Stromal cell of bone marrow (primary cell): ENCODE measurements at regions not wholly inside any gene's neighbourhood (a gene's known extent, or its start where the extent isn't known, plus 50 kb on each side); places are given as distances from the start of the nearest gene placed in this dataset.

ENCODE experiments used
- DNase-seq: peaks from one replicate; pipeline ENCODE4 v3.0.0-alpha.2; 2012; ENCODE audit warnings: low read depth

GRCh38 chr12:88996200-88996788, 356.0 kb downstream of the DUSP6 start:
- DNase-seq, result no peak

GRCh38 chr12:88994971-88995370, 357.3 kb downstream of the DUSP6 start:
- DNase-seq, result no peak

GRCh38 chr12:88994537-88994936, 357.8 kb downstream of the DUSP6 start:
- no peak for DNase-seq

GRCh38 chr12:88993651-88994050, 358.6 kb downstream of the DUSP6 start:
- peak; percentile 61 for DNase-seq

- DNase-seq, result no peak
Measured at GRCh38 chr12:88986056-88986455, 366.2 kb downstream of the DUSP6 start.

GRCh38 chr12:88985631-88986030, 366.7 kb downstream of the DUSP6 start:
- no peak for DNase-seq

GRCh38 chr12:88985011-88985410, 367.3 kb downstream of the DUSP6 start:
- no peak for DNase-seq

- DNase-seq, result no peak
Measured at GRCh38 chr12:88982694-88983093, 369.6 kb downstream of the DUSP6 start.

GRCh38 chr12:88977115-88977514, 375.2 kb downstream of the DUSP6 start:
- DNase-seq, result no peak

GRCh38 chr12:88973998-88974397, 378.3 kb downstream of the DUSP6 start:
- DNase-seq, result no peak

GRCh38 chr12:88970740-88971139, 381.6 kb downstream of the DUSP6 start:
- no peak for DNase-seq

- no peak for DNase-seq
Measured at GRCh38 chr12:88969127-88969526, 383.2 kb downstream of the DUSP6 start.

- DNase-seq, result no peak
Measured at GRCh38 chr12:88960213-88960878, 380.1 kb upstream of the KITLG start.

GRCh38 chr12:88958946-88959345, 378.7 kb upstream of the KITLG start:
- no peak for DNase-seq

- no peak for DNase-seq
Measured at GRCh38 chr12:88958153-88958552, 377.9 kb upstream of the KITLG start.

GRCh38 chr12:88957358-88957757, 377.1 kb upstream of the KITLG start:
- DNase-seq, result no peak

- no peak for DNase-seq
Measured at GRCh38 chr12:88955531-88955930, 375.3 kb upstream of the KITLG start.

- DNase-seq, result no peak
Measured at GRCh38 chr12:88953029-88953586, 372.8 kb upstream of the KITLG start.

GRCh38 chr12:88952562-88952942, 372.3 kb upstream of the KITLG start:
- peak; percentile 31 for DNase-seq

- DNase-seq, result no peak
Measured at GRCh38 chr12:88951860-88952561, 371.7 kb upstream of the KITLG start.

GRCh38 chr12:88951177-88951576, 370.9 kb upstream of the KITLG start:
- DNase-seq, result no peak

GRCh38 chr12:88947486-88948043, 367.3 kb upstream of the KITLG start:
- no peak for DNase-seq
